HG03196 (cell line): ENCODE measurements at regions not wholly inside any gene's neighbourhood (a gene's known extent, or its start where the extent isn't known, plus 50 kb on each side); places are given as distances from the start of the nearest gene placed in this dataset.

Experiments used
- ATAC-seq: cut with Tn5 transposase; IDR thresholded peaks from one replicate; pipeline ENCODE4 v1.9.1; 2021; ENCODE audit not compliant: unreplicated experiment

- no peak for ATAC-seq
Observed at GRCh38 chr4:106679063-106679462, 310.5 kb upstream of the GIMD1 start.

- no peak for ATAC-seq
Observed at GRCh38 chr4:106677213-106677612, 308.6 kb upstream of the GIMD1 start.

- ATAC-seq = no peak
Observed at GRCh38 chr4:106676173-106676921, 307.8 kb upstream of the GIMD1 start.

- no peak for ATAC-seq
Observed at GRCh38 chr4:106671716-106672115, 303.1 kb upstream of the GIMD1 start.

GRCh38 chr4:106670976-106671375 lies 302.4 kb upstream of the GIMD1 start:
- ATAC-seq = no peak

GRCh38 chr4:106659371-106659770 lies 290.8 kb upstream of the GIMD1 start:
- no peak for ATAC-seq

GRCh38 chr4:106652095-106652494 lies 283.5 kb upstream of the GIMD1 start:
- ATAC-seq = no peak

- ATAC-seq = no peak
Observed at GRCh38 chr4:106650701-106651100, 282.1 kb upstream of the GIMD1 start.

GRCh38 chr4:106647451-106647850 lies 278.9 kb upstream of the GIMD1 start:
- ATAC-seq = no peak

GRCh38 chr4:106629268-106629625 lies 260.7 kb upstream of the GIMD1 start:
- no peak for ATAC-seq

- no peak for ATAC-seq
Observed at GRCh38 chr4:106628586-106629267, 260.1 kb upstream of the GIMD1 start.

GRCh38 chr4:106627051-106627450 lies 258.5 kb upstream of the GIMD1 start:
- ATAC-seq = no peak

- no peak for ATAC-seq
Observed at GRCh38 chr4:106624671-106625070, 256.1 kb upstream of the GIMD1 start.

- ATAC-seq = no peak
Observed at GRCh38 chr4:106618956-106619355, 250.4 kb upstream of the GIMD1 start.

- ATAC-seq = no peak
Observed at GRCh38 chr4:106615961-106616360, 247.4 kb upstream of the GIMD1 start.

- ATAC-seq = no peak
Observed at GRCh38 chr4:106615410-106615945, 246.9 kb upstream of the GIMD1 start.

GRCh38 chr4:106614441-106614840 lies 245.9 kb upstream of the GIMD1 start:
- ATAC-seq = no peak

GRCh38 chr4:106609917-106610316 lies 241.3 kb upstream of the GIMD1 start:
- ATAC-seq = no peak

GRCh38 chr4:106607558-106607957 lies 239.0 kb upstream of the GIMD1 start:
- no peak for ATAC-seq

GRCh38 chr4:106604319-106605051 lies 235.9 kb upstream of the GIMD1 start:
- no peak for ATAC-seq

- no peak for ATAC-seq
Observed at GRCh38 chr4:106603471-106603870, 234.9 kb upstream of the GIMD1 start.

- ATAC-seq = no peak
Observed at GRCh38 chr4:106602711-106603110, 234.1 kb upstream of the GIMD1 start.
